Mesenchymal stem cell (in vitro differentiated cells and primary cell): ENCODE measurements at regions not wholly inside any gene's neighbourhood (a gene's known extent, or its start where the extent isn't known, plus 50 kb on each side); places are given as distances from the start of the nearest gene placed in this dataset.

Source experiments
- DNase-seq: peaks from one replicate; pipeline ENCODE4 v3.0.0-alpha.2; 2013
- H2AFZ ChIP-seq: one replicate; pipeline ENCODE4 v1.6.1; 2013; ENCODE audit warnings: low read depth, mild to moderate bottlenecking, control low read depth, inconsistent platforms, low read length, moderate library complexity
- H2AK5ac ChIP-seq: 2 replicates; pipeline ENCODE4 v1.6.1; 2013; ENCODE audit warnings: low read length, moderate library complexity, mild to moderate bottlenecking, inconsistent platforms; ENCODE audit not compliant: severe bottlenecking
- H2BK120ac ChIP-seq: one replicate; pipeline ENCODE4 v1.6.1; 2013; ENCODE audit warnings: low read depth, mild to moderate bottlenecking, inconsistent platforms, low read length, moderate library complexity
- H2BK12ac ChIP-seq, 2 experiments: one replicate each; pipeline ENCODE4 v1.6.1; 2013; ENCODE audit warnings: inconsistent platforms in 2 of 2, low read length in 2 of 2, mild to moderate bottlenecking in 2 of 2, moderate library complexity in 2 of 2, control low read depth in 1 of 2
- H2BK15ac ChIP-seq: one replicate; pipeline ENCODE4 v1.6.1; 2013; ENCODE audit warnings: mild to moderate bottlenecking, low read depth, inconsistent platforms; ENCODE audit not compliant: poor library complexity, severe bottlenecking
- H2BK5ac ChIP-seq: 2 replicates; pipeline ENCODE4 v1.6.1; 2013; ENCODE audit warnings: low read depth, mild to moderate bottlenecking, low read length, control low read depth, inconsistent platforms; ENCODE audit not compliant: poor library complexity, severe bottlenecking
- H3K14ac ChIP-seq, 2 experiments: one replicate each; pipeline ENCODE4 v1.6.1; 2013; ENCODE audit warnings: inconsistent platforms in 2 of 2, low read length in 2 of 2, control low read depth in 1 of 2, mild to moderate bottlenecking in 1 of 2, moderate library complexity in 1 of 2
- H3K18ac ChIP-seq, 2 experiments: one replicate each; pipeline ENCODE4 v1.6.1; 2013; ENCODE audit warnings: inconsistent platforms in 2 of 2, low read length in 2 of 2, control low read depth in 1 of 2, low read depth in 1 of 2, mild to moderate bottlenecking in 1 of 2
- H3K23ac ChIP-seq, 2 experiments: one replicate each; pipeline ENCODE4 v1.6.1; 2013; ENCODE audit warnings: inconsistent platforms in 2 of 2, low read length in 2 of 2, mild to moderate bottlenecking in 2 of 2, moderate library complexity in 2 of 2, control low read depth in 1 of 2
- H3K27ac ChIP-seq: 2 replicates; pipeline ENCODE4 v1.5.1; 2013; ENCODE audit warnings: mild to moderate bottlenecking, moderate library complexity, low read length, control low read depth, inconsistent platforms; ENCODE audit not compliant: poor library complexity, severe bottlenecking
- H3K27me3 ChIP-seq, 2 experiments: 2 replicates each; pipeline versions ENCODE4 v1.6.1 to v1.7.0; 2013; ENCODE audit warnings: low read length in 2 of 2, mild to moderate bottlenecking in 2 of 2, moderate library complexity in 2 of 2, control low read depth in 1 of 2, inconsistent platforms in 1 of 2; ENCODE audit not compliant: control insufficient read depth in 1 of 2, insufficient read depth in 1 of 2
- H3K36me3 ChIP-seq, 2 experiments: 2 replicates each; pipeline versions ENCODE4 v1.6.1 to v1.7.0; 2013; ENCODE audit warnings: low read length in 2 of 2, control low read depth in 1 of 2, inconsistent platforms in 1 of 2, low read depth in 1 of 2, mild to moderate bottlenecking in 1 of 2; ENCODE audit not compliant: insufficient read depth in 2 of 2, control insufficient read depth in 1 of 2
- H3K4ac ChIP-seq, 2 experiments: one replicate each; pipeline ENCODE4 v1.6.1; 2013; ENCODE audit warnings: inconsistent platforms in 2 of 2, low read length in 2 of 2, mild to moderate bottlenecking in 2 of 2, moderate library complexity in 2 of 2, control low read depth in 1 of 2, low read depth in 1 of 2
- H3K4me1 ChIP-seq: 2 replicates; pipeline ENCODE4 v1.6.1; 2013; ENCODE audit warnings: low read depth, low read length, control low read depth; ENCODE audit not compliant: control insufficient read depth, insufficient read depth
- H3K4me2 ChIP-seq: 2 replicates; pipeline ENCODE4 v1.6.1; 2013; ENCODE audit warnings: low read length, mild to moderate bottlenecking, inconsistent platforms; ENCODE audit not compliant: poor library complexity, severe bottlenecking
- H3K4me3 ChIP-seq, 2 experiments: 2 replicates each; pipeline versions ENCODE4 v1.5.1 to v1.7.0; 2013; ENCODE audit warnings: low read length in 2 of 2, mild to moderate bottlenecking in 2 of 2, control low read depth in 1 of 2, low read depth in 1 of 2; ENCODE audit not compliant: insufficient read depth in 1 of 2
- H3K79me1 ChIP-seq: replicated peaks from 2 replicates; pipeline ENCODE4 v1.6.1; 2013; ENCODE audit warnings: mild to moderate bottlenecking, control low read depth, low read length, inconsistent platforms; ENCODE audit not compliant: poor library complexity, severe bottlenecking
- H3K9ac ChIP-seq: 2 replicates; pipeline ENCODE4 v1.7.0; 2013; ENCODE audit warnings: mild to moderate bottlenecking, low read length, moderate library complexity
- H3K9me3 ChIP-seq: 2 replicates; pipeline ENCODE4 v1.7.0; 2013; ENCODE audit warnings: mild to moderate bottlenecking, low read length; ENCODE audit not compliant: control insufficient read depth
- H4K8ac ChIP-seq: one replicate; pipeline ENCODE4 v1.6.1; 2013; ENCODE audit warnings: inconsistent platforms, mild to moderate bottlenecking, low read length, moderate library complexity
- H4K91ac ChIP-seq: one replicate; pipeline ENCODE4 v1.6.1; 2013; ENCODE audit warnings: mild to moderate bottlenecking, low read length, inconsistent platforms
- WGBS: methylation state at CpG from one replicate; pipeline ENCODE4 v1.1.7; 2013; ENCODE audit warnings: mixed read lengths; 5-methylcytosine and 5-hydroxymethylcytosine counted together

DNA sequence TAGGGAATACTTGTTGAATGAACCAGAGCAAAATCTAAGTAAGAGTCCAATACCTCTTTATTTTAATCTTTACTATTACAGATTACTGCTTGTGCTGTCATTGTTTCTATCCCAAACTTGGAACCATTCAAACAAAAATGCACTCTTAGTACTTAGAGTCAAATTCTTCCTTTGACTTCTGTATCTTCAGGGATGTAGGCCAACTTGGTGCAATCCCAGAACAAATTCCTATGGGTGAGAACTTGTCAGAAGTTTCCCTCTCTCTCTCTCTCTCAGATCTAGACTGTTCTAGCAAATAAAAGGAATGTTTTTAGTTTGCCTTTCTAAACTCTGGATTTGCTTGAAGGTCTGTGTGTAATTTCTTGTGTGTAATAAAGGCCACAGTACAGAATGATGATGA lies 329.0 kb upstream of the TMTC4 start:
- no peaks in the 10 kb centered on the region for H3K36me3 ChIP-seq
- no peak overlapping the region for H3K18ac ChIP-seq
- H3K27me3 ChIP-seq: no peaks in the 10 kb centered on the region
- H3K23ac ChIP-seq: no peak overlapping the region
- no peak overlapping the region for H2BK120ac ChIP-seq
- H4K8ac ChIP-seq: no peak overlapping the region
- H3K4ac ChIP-seq: no peak overlapping the region
- no peak overlapping the region for H2AK5ac ChIP-seq
- no peaks in the 10 kb centered on the region for H3K9me3 ChIP-seq
- no peak overlapping the region for H4K91ac ChIP-seq
- H3K14ac ChIP-seq: no peak overlapping the region
- no peak overlapping the region for H2BK15ac ChIP-seq
- H3K4me3 ChIP-seq: no peak overlapping the region
- no peak overlapping the region for H3K4me2 ChIP-seq
- no peak overlapping the region for H3K27ac ChIP-seq
- no peak overlapping the region for H2BK12ac ChIP-seq
- no peaks in the 10 kb centered on the region for H3K79me1 ChIP-seq
- DNase-seq: no peak
- no peak overlapping the region for H2BK5ac ChIP-seq
- no peaks in the 10 kb centered on the region for H3K4me1 ChIP-seq
- H2AFZ ChIP-seq: no peak overlapping the region
- H3K9ac ChIP-seq: no peak overlapping the region

DNA sequence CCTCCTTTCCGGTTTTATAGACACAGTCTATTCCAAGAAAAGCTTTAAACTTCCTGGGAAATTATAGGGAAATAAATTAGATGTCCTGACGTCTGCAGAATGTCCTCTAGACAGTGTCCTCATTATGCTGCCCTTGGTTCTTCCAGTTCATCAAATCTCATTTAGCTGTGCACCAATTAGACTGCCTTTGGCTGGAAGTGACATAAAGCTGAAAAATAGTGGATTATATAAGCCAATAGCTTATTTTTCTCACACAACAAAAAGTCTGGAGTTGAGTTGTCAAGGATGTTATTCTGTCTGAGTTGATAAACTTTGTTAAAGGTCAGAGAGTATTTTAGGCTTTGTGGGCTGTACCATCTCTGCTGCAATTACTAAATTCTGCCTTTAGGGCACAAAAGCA lies 314.8 kb upstream of the TMTC4 start:
- Histone ChIP-seq H3K9me3 (peaks cover 11% of the 10 kb centered on the region), H3K36me3 (no peaks in the 10 kb centered on the region), H3K79me1 (no peaks in the 10 kb centered on the region), H3K27ac (no peak overlapping the region), H2BK15ac (no peak overlapping the region), H2BK120ac (no peak overlapping the region), H3K23ac (no peak overlapping the region), H3K4me2 (no peak overlapping the region), H2BK12ac (no peak overlapping the region), H3K9ac (no peak overlapping the region), H2AK5ac (no peak overlapping the region), H3K4ac (no peak overlapping the region), H3K14ac (no peak overlapping the region), H3K18ac (no peak overlapping the region), H3K4me1 (no peaks in the 10 kb centered on the region), H3K27me3 (no peaks in the 10 kb centered on the region), H4K8ac (no peak overlapping the region), H4K91ac (no peak overlapping the region), H2BK5ac (no peak overlapping the region), H3K4me3 (no peak overlapping the region), H2AFZ (no peak overlapping the region)
- WGBS: 50% methylated on average over 1 of the region's 2 CpGs
- DNase-seq: no peak

DNA sequence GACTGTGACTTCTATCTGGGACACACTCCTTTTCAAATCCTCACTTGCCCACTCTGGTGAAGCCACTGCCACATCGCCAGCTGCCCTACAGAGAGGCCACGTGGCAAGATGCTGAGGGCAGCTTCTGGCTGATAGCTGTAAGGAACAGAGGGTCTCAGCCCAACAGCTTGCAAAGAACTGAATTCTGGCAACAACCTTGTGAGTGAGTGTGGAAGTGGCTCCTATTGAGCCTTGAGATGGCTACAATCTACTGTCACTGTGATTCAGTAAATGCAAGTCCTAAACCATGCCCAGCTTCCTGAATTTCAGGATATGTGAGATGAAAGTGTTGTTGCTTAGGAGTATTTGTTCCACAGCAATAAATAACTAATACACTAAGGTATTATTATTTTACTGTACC lies 314.3 kb upstream of the TMTC4 start:
- Histone ChIP-seq H3K4me2 (no peak overlapping the region), H3K18ac (no peak overlapping the region), H3K4ac (no peak overlapping the region), H3K27me3 (no peaks in the 10 kb centered on the region), H3K9me3 (peaks cover 11% of the 10 kb centered on the region), H4K8ac (no peak overlapping the region), H3K14ac (no peak overlapping the region), H2AK5ac (no peak overlapping the region), H3K23ac (peak overlapping the region in 1 of 2 experiments; percentile 50), H2AFZ (no peak overlapping the region), H3K4me1 (no peaks in the 10 kb centered on the region), H3K27ac (no peak overlapping the region), H3K4me3 (no peak overlapping the region), H4K91ac (no peak overlapping the region), H2BK120ac (no peak overlapping the region), H2BK12ac (no peak overlapping the region), H3K9ac (no peak overlapping the region), H3K36me3 (no peaks in the 10 kb centered on the region), H2BK15ac (no peak overlapping the region), H2BK5ac (no peak overlapping the region), H3K79me1 (no peaks in the 10 kb centered on the region)
- 84% methylated on average over 2 of the region's 2 CpGs for WGBS
- no peak for DNase-seq

DNA sequence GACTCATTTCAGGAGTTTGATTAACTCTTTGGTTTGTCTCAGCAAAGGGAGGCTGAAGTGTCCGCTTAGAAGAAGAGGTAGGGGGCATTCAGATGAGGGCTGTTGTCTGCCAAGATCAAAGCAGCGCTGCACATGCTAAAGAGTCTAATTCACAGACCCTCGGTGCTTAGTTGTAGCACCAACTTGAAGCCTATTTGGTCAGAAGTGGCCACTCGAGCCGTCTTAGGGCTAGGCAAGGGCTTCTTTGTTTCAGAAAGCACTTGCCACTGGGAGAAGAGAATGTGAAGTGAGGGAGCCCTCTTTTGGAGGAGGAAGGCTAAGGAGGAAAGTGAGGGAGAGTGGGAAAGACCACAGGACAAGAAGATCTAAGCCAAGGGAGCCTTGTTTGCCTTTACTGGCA lies 313.4 kb upstream of the TMTC4 start:
- Histone ChIP-seq H4K8ac (no peak overlapping the region), H3K14ac (no peak overlapping the region), H2BK120ac (no peak overlapping the region), H3K27me3 (no peaks in the 10 kb centered on the region), H2BK12ac (no peak overlapping the region), H2AK5ac (no peak overlapping the region), H3K4ac (no peak overlapping the region), H3K4me1 (no peaks in the 10 kb centered on the region), H4K91ac (no peak overlapping the region), H3K9me3 (peaks cover 11% of the 10 kb centered on the region), H2AFZ (no peak overlapping the region), H3K36me3 (no peaks in the 10 kb centered on the region), H2BK5ac (no peak overlapping the region), H3K4me3 (no peak overlapping the region), H3K27ac (no peak overlapping the region), H3K23ac (no peak overlapping the region), H2BK15ac (no peak overlapping the region), H3K79me1 (no peaks in the 10 kb centered on the region), H3K4me2 (no peak overlapping the region), H3K9ac (no peak overlapping the region), H3K18ac (peak overlapping the region in 1 of 2 experiments; percentile 21)
- DNase-seq: peak; percentile 30
- 49% methylated on average over 5 of the region's 5 CpGs for WGBS
